GM19372 (cell line): ENCODE measurements at regions not wholly inside any gene's neighbourhood (a gene's known extent, or its start where the extent isn't known, plus 50 kb on each side); places are given as distances from the start of the nearest gene placed in this dataset.
"Not testable (repeated sequence)": the region's sequence is repeated elsewhere in the genome, so short reads cannot be mapped to it uniquely, and the experiment has no call there.

Experiments used
- ATAC-seq: cut with Tn5 transposase; IDR thresholded peaks from one replicate; pipeline ENCODE4 v1.9.1; 2021; ENCODE audit warnings: mild to moderate bottlenecking, low read depth, moderate library complexity; ENCODE audit not compliant: unreplicated experiment

DNA sequence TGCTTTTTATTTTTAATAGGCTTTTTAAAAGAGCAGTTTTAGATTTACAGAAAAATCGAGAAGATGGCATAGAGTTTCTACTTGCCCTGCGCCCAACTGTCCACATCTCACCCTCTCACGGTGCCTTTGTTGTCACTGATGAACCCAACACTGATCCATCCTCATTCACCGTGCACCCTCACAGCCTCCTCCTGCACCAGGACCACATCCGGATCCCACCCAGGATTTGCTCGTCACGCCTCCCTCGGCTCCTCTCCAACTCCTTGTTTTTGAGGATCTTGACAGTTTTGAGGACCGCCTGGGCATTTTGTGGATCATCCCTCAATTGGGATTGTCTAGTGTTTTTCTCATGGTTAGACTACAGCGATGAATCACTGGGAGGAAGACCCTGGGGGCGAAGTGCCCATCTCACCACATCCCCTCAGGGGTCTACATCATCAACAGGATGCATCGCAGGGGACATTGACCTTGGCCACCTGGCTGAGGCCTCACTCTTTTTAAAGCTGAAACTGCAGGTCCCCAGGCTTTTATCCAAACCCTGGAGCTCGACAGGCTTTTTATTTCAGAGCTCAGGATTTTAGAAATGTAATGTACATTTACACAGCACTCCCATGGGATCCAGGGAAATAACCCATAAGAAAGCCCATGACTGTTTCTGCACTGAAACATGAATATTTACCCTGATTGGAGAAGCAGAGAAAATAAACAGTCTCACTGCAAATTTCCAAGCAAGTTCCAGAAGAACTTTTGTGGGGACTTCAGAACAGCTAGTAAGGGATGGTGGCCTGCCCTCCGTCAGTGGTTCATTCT is 71.8 kb upstream of the ZNF469 start:
- no peak for ATAC-seq

DNA sequence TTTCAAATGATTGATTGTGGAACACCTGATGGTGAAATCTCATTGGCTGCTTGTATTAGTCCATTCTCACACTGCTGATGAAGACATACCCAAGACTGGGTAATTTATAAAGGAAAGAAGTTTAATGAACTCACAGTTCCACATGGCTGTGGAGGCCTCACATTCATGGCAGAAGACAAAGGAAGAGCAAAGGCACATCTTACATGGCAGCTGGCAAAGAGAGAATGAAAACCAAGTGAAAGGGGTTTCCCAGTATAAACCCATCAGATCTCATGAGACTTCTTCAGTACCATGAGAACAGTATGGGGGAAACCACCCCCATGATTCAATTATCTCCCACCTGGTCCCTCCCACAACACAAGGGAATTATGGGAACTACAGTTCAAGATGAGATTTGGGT is 70.9 kb upstream of the ZNF469 start:
- not testable (repeated sequence) for ATAC-seq

DNA sequence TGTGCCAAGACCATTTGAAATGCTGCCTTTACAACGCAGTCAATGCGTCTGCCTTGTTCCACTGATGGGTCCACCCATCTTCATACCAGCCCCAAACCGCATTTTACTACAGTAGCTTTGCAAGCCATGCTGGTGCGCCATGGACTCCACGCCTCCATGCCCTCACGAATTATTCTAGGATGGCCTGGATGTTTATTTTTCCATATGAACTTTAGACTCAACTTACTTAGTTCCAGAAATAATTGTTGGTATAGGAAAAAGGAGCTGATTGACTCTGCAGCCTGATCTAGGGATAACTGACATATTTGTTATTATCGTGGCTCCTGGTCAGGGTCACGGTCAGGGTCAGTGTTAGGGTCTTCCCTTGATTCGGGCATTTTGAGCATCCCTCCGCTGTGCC is 70.0 kb upstream of the ZNF469 start:
- ATAC-seq: no peak

DNA sequence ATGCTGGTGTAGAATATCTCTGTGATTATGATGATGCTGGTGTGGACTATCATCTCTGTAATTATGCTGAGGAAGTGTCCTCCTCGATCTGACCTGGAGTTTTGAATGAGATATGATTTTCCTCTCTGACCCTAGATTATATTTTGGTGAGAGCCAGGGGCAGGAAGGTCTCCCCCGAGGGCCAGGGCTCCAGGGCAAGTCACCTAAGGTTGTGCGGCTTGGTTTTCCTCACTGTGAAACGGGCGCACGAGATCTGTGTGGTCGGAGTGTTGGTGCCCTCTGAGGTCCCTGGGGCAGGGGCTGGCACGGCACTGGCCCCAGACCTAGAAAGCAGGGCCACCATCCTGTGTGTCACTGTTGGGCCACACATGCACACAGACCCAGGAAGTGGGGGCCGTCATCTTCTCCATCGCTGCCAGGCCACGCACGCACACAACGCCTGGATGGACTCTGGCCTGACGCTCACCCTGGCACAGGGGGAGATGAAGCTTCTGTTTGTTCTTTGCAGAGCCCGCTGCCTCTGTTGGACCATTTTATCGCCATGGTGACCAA is 67.7 kb upstream of the ZNF469 start:
- ATAC-seq: no peak

- no peak for ATAC-seq
These were observed 67.1 kb upstream of the ZNF469 start for GRCh38 chr16:88315543-88316105.

GRCh38 chr16:88316151-88316550 is 66.6 kb upstream of the ZNF469 start:
- ATAC-seq: no peak

DNA sequence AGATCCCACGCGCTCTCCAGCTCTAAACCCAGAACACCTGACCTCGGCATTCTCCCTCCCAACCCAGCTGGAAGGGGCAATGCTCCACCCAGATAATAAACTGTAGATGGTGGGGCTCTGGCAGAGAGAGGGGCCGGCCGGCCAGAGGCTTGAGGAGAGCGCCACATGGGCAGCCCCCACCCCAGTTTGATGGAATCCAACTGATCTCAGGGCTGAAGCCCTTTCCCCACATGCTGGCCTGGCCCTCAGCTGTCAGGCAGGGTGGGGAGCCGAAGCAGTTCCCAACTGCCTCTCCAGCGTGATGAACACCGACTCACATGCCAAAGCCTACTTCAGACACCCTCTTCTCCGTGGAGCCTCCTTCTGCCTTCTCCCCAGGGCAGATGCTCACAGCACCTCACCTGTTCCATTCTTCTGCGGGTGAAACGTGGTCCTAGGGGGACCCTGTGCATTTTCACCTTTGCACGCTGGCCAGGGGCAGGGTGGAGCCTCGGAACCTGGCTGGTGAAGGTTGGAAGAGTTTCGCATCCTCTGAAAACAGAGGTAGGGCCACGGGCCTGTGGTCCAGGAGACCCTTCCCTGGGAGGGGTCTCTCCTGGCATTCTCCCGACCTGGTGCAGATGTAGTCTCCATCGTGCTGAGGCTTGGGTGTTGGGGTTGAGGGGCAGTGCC is 65.7 kb upstream of the ZNF469 start:
- ATAC-seq: no peak

GRCh38 chr16:88317613-88317965 is 65.2 kb upstream of the ZNF469 start:
- ATAC-seq: no peak

- no peak for ATAC-seq
These were observed 64.7 kb upstream of the ZNF469 start for GRCh38 chr16:88318051-88318450.

DNA sequence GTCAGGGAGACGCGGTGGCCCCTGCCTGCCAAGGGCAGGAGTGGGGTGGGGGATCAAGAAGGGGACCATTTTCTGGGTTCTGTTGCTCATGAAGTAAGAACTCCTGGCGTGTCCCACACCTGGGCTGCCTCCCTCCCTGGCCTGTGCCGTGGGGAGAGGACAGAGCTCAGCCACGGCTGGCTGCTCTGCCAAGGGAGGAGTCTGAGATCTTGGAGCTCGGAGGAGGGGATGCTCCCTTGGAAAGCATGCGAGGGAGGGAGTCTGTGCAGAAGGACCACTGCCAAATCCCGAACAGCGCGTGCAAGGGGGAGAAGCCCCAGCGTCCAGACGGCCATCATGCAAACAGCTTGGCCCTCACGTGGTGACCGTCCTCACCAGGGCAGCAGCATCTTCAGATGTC is 64.2 kb upstream of the ZNF469 start:
- ATAC-seq: no peak

GRCh38 chr16:88319116-88319965 is 63.4 kb upstream of the ZNF469 start:
- no peak for ATAC-seq

DNA sequence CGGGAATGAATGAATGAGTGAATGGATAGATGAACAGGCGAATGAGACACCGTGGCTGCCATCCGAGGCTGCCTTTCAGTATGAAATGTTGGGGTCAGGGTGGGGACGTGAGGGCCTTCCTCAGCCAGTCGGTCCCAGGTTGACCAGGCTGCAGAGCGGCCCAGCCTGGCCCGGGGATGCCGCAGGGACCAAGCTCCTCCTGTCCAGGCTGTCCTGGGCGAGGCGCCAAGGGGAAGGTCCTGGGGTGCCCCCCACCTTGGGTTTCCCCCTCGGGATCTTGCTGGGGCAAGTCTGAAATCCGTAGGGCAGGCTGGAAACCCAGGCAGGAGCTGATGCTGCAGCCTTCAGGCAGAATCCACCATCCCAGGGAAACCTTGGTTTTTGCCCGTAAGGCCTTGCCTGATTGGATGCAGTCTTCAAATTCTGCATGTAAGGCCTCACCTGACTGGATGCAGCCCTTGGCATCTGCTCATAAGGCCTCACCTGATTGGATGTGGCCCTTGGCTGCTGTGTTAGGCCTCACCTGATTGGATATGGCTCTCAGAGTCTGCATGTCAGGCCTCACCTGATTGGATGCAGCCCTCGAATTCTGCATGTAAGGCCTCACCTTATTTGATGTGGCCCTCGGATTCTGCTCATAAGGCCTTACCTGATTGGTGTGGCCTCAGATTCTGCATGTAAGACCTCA is 61.7 kb upstream of the ZNF469 start:
- ATAC-seq: no peak

DNA sequence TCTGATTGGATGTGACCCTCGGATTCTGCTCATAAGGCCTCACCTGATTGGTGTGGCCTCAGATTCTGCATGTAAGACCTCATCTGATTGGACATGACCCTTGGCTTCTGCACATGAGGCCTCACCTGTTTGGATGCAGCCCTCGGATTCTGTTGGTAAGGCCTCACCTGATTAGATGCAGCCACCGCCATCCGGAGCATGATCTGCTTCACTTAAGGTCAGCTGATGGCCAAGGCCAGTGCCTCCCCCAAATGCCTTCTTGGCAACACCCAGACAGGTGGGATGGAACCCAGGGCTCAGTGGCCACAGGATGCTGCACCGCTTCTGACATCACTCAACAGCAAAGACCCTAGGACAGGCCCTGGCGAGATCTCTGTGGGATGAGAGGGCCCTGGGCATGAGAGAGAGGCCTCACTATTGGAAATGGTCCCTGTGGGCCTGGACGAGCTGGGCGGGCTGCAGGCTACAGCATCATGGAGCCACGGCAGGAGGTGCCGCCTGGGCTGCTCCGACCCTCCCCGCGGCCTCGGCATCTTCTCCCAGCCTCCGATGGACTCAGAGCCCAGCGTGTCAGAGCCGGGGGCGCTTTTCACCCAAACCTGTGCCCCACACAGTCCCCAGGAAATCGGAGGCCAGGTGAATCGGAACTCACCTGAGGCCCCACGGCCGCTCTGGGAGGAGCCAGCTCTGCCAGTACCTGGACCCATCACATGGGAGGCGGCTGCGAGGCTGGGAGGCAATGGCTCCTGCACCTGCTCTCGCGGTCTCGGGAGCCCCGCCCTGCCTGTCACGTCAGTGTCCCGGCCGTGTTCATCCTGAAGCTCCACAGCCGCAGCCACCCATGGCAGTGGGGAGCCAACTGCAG is 60.9 kb upstream of the ZNF469 start:
- ATAC-seq: no peak

- ATAC-seq: no peak
These were observed 60.2 kb upstream of the ZNF469 start for GRCh38 chr16:88322500-88322970.

DNA sequence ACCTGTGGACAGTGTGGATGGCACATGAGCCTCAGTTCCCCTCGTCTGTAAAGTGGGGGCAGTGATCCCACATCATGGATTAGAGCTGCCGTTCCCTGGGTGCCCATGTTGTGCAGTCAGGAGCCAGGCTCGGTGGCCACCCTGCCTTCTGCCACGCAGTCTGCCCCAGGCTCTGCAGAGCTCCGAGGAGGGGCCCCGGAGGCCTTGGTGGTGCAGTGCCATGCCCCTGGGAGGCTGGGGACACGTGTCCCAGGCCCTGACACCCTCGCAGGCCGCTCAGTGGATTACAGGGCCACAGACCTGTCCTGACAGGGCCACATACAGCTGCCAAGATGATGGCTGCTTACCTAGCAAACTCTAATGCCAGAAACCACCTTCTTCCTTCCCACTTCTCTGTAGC is 59.7 kb upstream of the ZNF469 start:
- no peak for ATAC-seq

- no peak for ATAC-seq
These were observed 59.0 kb upstream of the ZNF469 start for GRCh38 chr16:88323546-88324330.

GRCh38 chr16:88325087-88325750 is 57.5 kb upstream of the ZNF469 start:
- no peak for ATAC-seq

DNA sequence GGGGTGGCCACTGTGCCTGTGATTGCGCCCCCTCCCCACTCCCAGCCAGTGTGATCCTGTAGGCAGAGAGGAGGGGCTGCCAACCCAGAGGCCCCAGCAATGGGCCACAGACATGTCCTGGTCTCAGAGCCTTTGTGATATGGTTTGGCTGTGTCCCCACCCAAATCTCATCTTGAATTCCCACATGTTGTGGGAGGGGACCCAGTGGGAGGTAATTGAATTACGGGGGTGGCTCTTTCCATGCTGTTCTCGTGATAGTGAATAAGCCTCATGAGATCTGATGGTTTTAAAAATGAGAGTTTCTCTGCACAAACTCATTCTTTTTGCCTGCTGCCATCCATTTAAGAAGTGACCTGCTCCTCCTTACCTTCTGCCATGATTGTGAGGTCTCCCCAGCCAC is 56.8 kb upstream of the ZNF469 start:
- no peak for ATAC-seq
